OCI-LY1 (cell line): ENCODE measurements at regions not wholly inside any gene's neighbourhood (a gene's known extent, or its start where the extent isn't known, plus 50 kb on each side); places are given as distances from the start of the nearest gene placed in this dataset.

Experiments
- EZH2 ChIP-seq: fragments of 200-600 bp; sonication (generic), shearing (Covaris generic); IDR thresholded peaks from 2 replicates; pipeline ENCODE4 v1.8.0; 2017; ENCODE audit warnings: borderline replicate concordance, mixed run types, mild to moderate bottlenecking, antibody characterized with exemption, low read length, moderate library complexity, mixed read lengths
- TF ChIP-seq, protein P1 (sequence below): fragments of 200-600 bp; sonication (generic), shearing (Covaris generic); IDR thresholded peaks from 2 replicates; pipeline ENCODE4 v1.5.1; 2017; ENCODE audit warnings: mild to moderate bottlenecking, antibody characterized with exemption, low read length, moderate library complexity, mixed read lengths

DNA sequence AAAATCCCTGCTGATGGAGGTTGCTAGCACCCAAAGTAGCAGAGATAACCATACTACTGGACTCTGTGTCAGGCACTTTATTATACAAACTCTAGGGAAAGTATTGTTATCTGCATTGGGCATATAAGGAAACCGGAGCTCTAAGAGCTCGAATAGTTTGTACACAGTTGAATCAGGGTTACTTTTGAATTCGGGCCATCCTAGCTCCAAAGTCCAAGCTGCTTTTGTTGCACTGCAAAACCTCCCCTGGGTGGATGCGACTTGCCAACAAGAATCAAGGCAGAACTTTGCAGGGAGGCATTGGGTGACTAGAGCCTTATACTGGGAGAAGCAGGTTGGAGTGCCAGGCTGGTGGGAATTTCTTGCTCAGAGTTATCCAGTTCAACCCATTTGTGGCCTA lies 435.1 kb downstream of the SPATA31D1 start:
- no peak for TF ChIP-seq EZH2
- TF ChIP-seq, protein P1, sequence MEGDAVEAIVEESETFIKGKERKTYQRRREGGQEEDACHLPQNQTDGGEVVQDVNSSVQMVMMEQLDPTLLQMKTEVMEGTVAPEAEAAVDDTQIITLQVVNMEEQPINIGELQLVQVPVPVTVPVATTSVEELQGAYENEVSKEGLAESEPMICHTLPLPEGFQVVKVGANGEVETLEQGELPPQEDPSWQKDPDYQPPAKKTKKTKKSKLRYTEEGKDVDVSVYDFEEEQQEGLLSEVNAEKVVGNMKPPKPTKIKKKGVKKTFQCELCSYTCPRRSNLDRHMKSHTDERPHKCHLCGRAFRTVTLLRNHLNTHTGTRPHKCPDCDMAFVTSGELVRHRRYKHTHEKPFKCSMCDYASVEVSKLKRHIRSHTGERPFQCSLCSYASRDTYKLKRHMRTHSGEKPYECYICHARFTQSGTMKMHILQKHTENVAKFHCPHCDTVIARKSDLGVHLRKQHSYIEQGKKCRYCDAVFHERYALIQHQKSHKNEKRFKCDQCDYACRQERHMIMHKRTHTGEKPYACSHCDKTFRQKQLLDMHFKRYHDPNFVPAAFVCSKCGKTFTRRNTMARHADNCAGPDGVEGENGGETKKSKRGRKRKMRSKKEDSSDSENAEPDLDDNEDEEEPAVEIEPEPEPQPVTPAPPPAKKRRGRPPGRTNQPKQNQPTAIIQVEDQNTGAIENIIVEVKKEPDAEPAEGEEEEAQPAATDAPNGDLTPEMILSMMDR: no peak
